Omental fat pad (tissue), 3 donors: ENCODE measurements at regions not wholly inside any gene's neighbourhood (a gene's known extent, or its start where the extent isn't known, plus 50 kb on each side); places are given as distances from the start of the nearest gene placed in this dataset.

Experiments used
- ATAC-seq: fragments of 150-250 bp; one replicate; pipeline ENCODE4 v1.9.1; 2016; ENCODE audit warnings: mild to moderate bottlenecking, moderate library complexity; ENCODE audit not compliant: low FRiP score
- DNase-seq: peaks from one replicate; pipeline ENCODE4 v3.0.0-alpha.2; 2019; ENCODE audit warnings: low spot score
- TF ChIP-seq, protein P1 (sequence below), 3 donors: fragments of 450-650 bp; IDR thresholded peaks; one replicate each; pipeline ENCODE4 v1.5.1; 2016 to 2017; ENCODE audit warnings: antibody characterized with exemption in 3 of 3, mild to moderate bottlenecking in 3 of 3, moderate library complexity in 2 of 3

GRCh38 chr1:82260051-82260450, 459.3 kb downstream of the ADGRL2 start:
- no peak for DNase-seq
- TF ChIP-seq, protein P1, sequence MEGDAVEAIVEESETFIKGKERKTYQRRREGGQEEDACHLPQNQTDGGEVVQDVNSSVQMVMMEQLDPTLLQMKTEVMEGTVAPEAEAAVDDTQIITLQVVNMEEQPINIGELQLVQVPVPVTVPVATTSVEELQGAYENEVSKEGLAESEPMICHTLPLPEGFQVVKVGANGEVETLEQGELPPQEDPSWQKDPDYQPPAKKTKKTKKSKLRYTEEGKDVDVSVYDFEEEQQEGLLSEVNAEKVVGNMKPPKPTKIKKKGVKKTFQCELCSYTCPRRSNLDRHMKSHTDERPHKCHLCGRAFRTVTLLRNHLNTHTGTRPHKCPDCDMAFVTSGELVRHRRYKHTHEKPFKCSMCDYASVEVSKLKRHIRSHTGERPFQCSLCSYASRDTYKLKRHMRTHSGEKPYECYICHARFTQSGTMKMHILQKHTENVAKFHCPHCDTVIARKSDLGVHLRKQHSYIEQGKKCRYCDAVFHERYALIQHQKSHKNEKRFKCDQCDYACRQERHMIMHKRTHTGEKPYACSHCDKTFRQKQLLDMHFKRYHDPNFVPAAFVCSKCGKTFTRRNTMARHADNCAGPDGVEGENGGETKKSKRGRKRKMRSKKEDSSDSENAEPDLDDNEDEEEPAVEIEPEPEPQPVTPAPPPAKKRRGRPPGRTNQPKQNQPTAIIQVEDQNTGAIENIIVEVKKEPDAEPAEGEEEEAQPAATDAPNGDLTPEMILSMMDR (IDR thresholded peaks at IDR 0.05) = no peak
- ATAC-seq = no peak

- DNase-seq (no peak), ATAC-seq (no peak)
- TF ChIP-seq, protein P1 (IDR thresholded peaks at IDR 0.05) = no peak
Measured at GRCh38 chr1:82258887-82259286, 458.2 kb downstream of the ADGRL2 start.

DNA sequence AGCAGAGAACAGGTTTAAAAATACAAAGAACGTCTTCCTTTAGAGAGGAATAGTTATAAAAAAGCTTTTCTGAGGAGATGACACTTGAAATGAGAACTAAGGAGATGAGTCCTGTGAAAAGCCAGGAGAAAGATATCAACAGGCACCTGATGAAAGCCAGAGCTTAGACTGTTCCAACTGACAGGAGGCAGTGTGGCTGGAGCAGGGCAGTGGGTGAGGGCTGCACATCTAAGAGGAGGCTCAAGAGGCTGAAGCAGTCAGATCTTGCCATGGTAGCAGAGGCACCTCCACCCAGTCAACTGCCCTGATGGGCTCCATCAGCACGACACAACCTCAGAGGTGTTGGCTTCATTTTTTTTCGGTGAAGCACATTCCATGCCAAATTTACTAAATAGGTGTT, 445.3 kb downstream of the ADGRL2 start:
- ATAC-seq (no peak), DNase-seq (no peak)
- TF ChIP-seq, protein P1 (IDR thresholded peaks at IDR 0.05) = no peak

GRCh38 chr1:82245345-82246014, 444.7 kb downstream of the ADGRL2 start:
- no peak for DNase-seq
- no peak for ATAC-seq
- TF ChIP-seq, protein P1 (IDR thresholded peaks at IDR 0.05) = no peak

DNA sequence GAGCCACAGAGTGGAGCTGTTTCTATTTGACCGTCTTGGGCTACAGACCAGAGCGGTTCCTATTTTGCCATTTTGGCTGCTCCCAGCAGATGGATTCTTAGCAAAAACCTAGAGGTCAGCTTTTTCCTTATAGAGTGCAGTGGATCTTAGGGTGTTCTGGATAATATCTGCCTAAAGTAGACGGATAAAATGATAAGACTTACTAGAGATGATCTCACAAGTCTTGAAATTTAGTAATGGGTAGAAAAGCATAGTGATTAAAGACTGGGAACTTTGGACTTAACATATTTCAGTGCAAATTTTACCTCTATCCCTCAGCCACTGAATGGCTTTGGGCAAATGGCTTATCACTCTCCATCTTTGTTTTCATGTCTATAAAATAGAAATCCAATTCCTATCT, 439.8 kb downstream of the ADGRL2 start:
- DNase-seq (no peak), ATAC-seq (no peak)
- TF ChIP-seq, protein P1 (IDR thresholded peaks at IDR 0.05) = no peak

DNA sequence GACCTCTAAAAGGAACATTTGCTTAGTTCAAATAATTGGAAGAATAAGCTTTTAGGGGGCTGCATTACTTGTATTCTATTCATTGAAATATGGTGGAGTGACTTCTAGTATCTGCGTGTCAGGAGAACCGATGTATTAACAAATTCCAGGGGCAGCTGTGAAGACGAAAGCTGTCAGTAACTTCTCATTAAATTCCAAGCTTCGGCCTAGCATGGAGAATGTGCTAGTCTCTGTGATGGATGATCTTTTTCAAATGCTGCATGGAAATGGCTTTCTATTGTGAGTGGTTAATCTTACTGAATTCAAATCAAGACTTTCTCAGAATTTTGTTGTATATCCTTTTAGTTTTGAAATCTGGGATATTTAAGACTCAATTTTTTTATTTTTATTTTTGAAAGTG, 429.9 kb downstream of the ADGRL2 start:
- DNase-seq = no peak
- no peak for ATAC-seq
- TF ChIP-seq, protein P1 (IDR thresholded peaks at IDR 0.05) = no peak

DNA sequence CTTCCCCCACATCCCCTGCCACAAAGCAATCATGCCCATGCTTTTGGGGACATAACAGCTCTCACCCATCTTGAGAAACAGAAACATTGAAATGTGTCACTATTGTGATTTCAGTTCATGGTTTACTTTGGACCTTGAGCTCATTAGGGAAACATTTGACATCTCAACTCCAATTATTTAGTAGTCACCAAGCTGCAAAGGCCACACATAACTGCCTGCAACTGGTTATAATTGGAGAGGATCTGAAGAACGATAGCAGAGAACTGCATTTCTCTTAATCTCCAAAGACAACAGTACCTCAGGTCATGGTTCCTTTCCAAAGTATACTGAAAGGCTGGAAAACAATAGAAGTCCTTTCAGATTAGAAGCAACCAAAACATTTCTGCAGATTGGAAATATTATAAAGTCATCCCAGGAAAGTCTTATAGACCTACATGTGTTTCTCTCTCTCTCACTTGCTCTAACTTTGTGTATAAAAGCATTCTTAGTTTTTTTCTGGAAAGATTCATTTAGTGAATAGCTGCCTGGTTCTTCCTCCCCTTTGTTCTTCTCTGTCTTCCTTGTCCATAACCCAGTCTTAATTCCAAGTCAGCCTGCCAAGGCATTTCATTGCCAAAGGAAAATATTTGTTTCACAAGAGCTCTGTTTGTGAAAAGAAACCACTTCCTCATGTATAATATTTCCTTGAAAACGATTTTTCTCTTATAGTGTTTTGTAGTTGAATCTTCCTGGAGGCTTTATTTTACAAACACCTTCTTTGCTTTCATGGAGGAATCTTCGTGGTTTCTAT, 426.8 kb downstream of the ADGRL2 start:
- DNase-seq (no peak), ATAC-seq (no peak)
- TF ChIP-seq, protein P1 (IDR thresholded peaks at IDR 0.05) = no peak
